HepG2 (cell line): ENCODE measurements at regions not wholly inside any gene's neighbourhood (a gene's known extent, or its start where the extent isn't known, plus 50 kb on each side); places are given as distances from the start of the nearest gene placed in this dataset.

ENCODE experiments used
- ATAC-seq: fragments of 200-7000 bp; cut with Tn5 transposase; 3 replicates; pipeline ENCODE4 v1.9.1; 2020; ENCODE audit warnings: mild to moderate bottlenecking, moderate library complexity
- BruUV-seq: library from RNA; stranded (reverse); fragments of 400-500 nt; replicated peaks from 2 replicates; lab custom pipeline; 2021; lab: Mats Ljungman, UMichigan
- CTCF ChIA-PET: fragments of 300-600 bp; formaldehyde crosslinking; extraction: SDS; loops from one replicate; lab custom pipeline; 2021; ENCODE audit warnings: low total read pairs, inconsistent platforms, low intra/inter-chr PET ratio; lab: Yijun Ruan, JAX
- POLR2A ChIA-PET: fragments of 350-600 bp; sonication (Branson Sonifier 250); formaldehyde crosslinking; loops from one replicate; lab custom pipeline; 2020; ENCODE audit warnings: antibody characterized with exemption, inconsistent platforms; lab: Yijun Ruan, JAX
- DNase-seq: peaks from one replicate; pipeline ENCODE4 v3.0.0-alpha.2; 2015; ENCODE audit warnings: low spot score
- FAIRE-seq: peaks from 3 replicates; lab custom pipeline; 2011; peaks lifted over from hg19 to GRCh38; lab: Jason Lieb, UNC
- H2AFZ ChIP-seq: one replicate; pipeline ENCODE4 v1.6.1; 2011; ENCODE audit warnings: low read length, inconsistent platforms
- H3K27ac ChIP-seq: fragments of 300-600 bp; 3 replicates; pipeline ENCODE4 v1.8.0; 2011; ENCODE audit warnings: mixed run types, mild to moderate bottlenecking, mixed read lengths, low read length, inconsistent platforms; ENCODE audit not compliant: insufficient read depth; ENCODE audit errors: extremely low read length
- H3K27me3 ChIP-seq, 2 experiments: fragments of 200-600 bp in 1 of 2; 2 replicates in 1 of 2; 3 replicates in 1 of 2; pipeline versions ENCODE4 v1.6.0 to v1.8.0; 2011; ENCODE audit warnings: low read length in 2 of 2, mild to moderate bottlenecking in 2 of 2, moderate library complexity in 2 of 2, inconsistent platforms in 1 of 2; ENCODE audit not compliant: insufficient read depth in 2 of 2, control insufficient read depth in 1 of 2
- H3K36me3 ChIP-seq, 2 experiments: fragments of 200-600 bp in 1 of 2; replicated peaks in 1 of 2; 2 replicates in 1 of 2; 3 replicates in 1 of 2; pipeline versions ENCODE4 v1.5.1 to v1.8.0; 2011; ENCODE audit warnings: low read length in 2 of 2, inconsistent platforms in 1 of 2; ENCODE audit not compliant: insufficient read depth in 2 of 2, control insufficient read depth in 1 of 2
- H3K4me1 ChIP-seq: 2 replicates; pipeline ENCODE4 v1.5.1; 2012; ENCODE audit warnings: low read length, inconsistent platforms; ENCODE audit not compliant: insufficient read depth
- H3K4me2 ChIP-seq: 2 replicates; pipeline ENCODE4 v1.6.0; 2011; ENCODE audit warnings: low read depth, low read length, inconsistent platforms
- H3K4me3 ChIP-seq, 3 experiments: fragments of 200-600 bp in 1 of 3; sonication (generic), shearing (Covaris generic) in 1 of 3; replicated peaks in 1 of 3; 2 replicates each; pipeline ENCODE4 v1.5.1; 2011 to 2016; ENCODE audit warnings: low read length in 3 of 3, inconsistent platforms in 2 of 3, low read depth in 2 of 3, mild to moderate bottlenecking in 2 of 3, control low read depth in 1 of 3, mixed read lengths in 1 of 3; ENCODE audit not compliant: insufficient read depth in 1 of 3
- H3K79me2 ChIP-seq: one replicate; pipeline ENCODE4 v1.6.1; 2011; ENCODE audit warnings: low read length, inconsistent platforms; ENCODE audit not compliant: insufficient read depth
- H3K9ac ChIP-seq: 2 replicates; pipeline ENCODE4 v1.6.0; 2011; ENCODE audit warnings: mild to moderate bottlenecking, low read depth, low read length, inconsistent platforms; ENCODE audit not compliant: insufficient read depth
- H3K9me3 ChIP-seq: 2 replicates; pipeline ENCODE4 v1.5.1; 2012; ENCODE audit warnings: mild to moderate bottlenecking, low read length
- H4K20me1 ChIP-seq: 2 replicates; pipeline ENCODE4 v1.6.0; 2011; ENCODE audit warnings: inconsistent platforms, mild to moderate bottlenecking, low read length, moderate library complexity; ENCODE audit not compliant: insufficient read depth
- GABPA ChIP-seq, 2 experiments: IDR thresholded peaks; 2 replicates each; pipeline ENCODE4 v1.6.1; 2011 to 2016; ENCODE audit warnings: low read depth in 2 of 2, low read length in 1 of 2, missing biosample characterization in 1 of 2, missing genetic modification characterization in 1 of 2
- JUND ChIP-seq: sonication (generic); formaldehyde crosslinking; IDR thresholded peaks from 2 replicates; pipeline ENCODE4 v1.8.0; 2022; ENCODE audit warnings: mild to moderate bottlenecking, missing genetic modification reagents
- KDM6A ChIP-seq: IDR thresholded peaks from 2 replicates; pipeline ENCODE4 v1.6.1; 2016; ENCODE audit warnings: low read depth
- NR0B2 ChIP-seq: sonication (generic); formaldehyde crosslinking; IDR thresholded peaks from 2 replicates; pipeline ENCODE4 v1.4.0; 2020; ENCODE audit warnings: mild to moderate bottlenecking, missing genetic modification reagents
- NR2F1 ChIP-seq, 2 experiments: fragments of 450-650 bp in 1 of 2; formaldehyde crosslinking in 1 of 2; IDR thresholded peaks; 2 replicates each; pipeline versions ENCODE4 v1.5.0 to v1.6.1; 2016 to 2020; ENCODE audit warnings: mild to moderate bottlenecking in 1 of 2, missing compliant biosample characterization in 1 of 2, missing genetic modification reagents in 1 of 2, moderate library complexity in 1 of 2
- SKI ChIP-seq: fragments of 450-650 bp; IDR thresholded peaks from one replicate; pipeline ENCODE4 v1.6.1; 2018; ENCODE audit warnings: mild to moderate bottlenecking; ENCODE audit not compliant: partially characterized antibody
- ZNF326 ChIP-seq: sonication (generic); formaldehyde crosslinking; IDR thresholded peaks from 2 replicates; pipeline ENCODE4 v1.4.0; 2020; ENCODE audit warnings: missing genetic modification reagents, borderline replicate concordance
- ZNF414 ChIP-seq: sonication (generic); formaldehyde crosslinking; IDR thresholded peaks from 2 replicates; pipeline ENCODE4 v1.5.0; 2020; ENCODE audit warnings: missing genetic modification reagents
- ZNF781 ChIP-seq: sonication (generic); formaldehyde crosslinking; IDR thresholded peaks from 2 replicates; pipeline ENCODE4 v1.5.1; 2020; ENCODE audit warnings: borderline replicate concordance, mild to moderate bottlenecking, missing genetic modification reagents; ENCODE audit errors: not compliant biosample characterization
- WGBS: methylation state at CpG from one replicate; pipeline ENCODE4 v1.1.6; 2017; ENCODE audit warnings: low lambda C conversion rate; 5-methylcytosine and 5-hydroxymethylcytosine counted together
- in situ Hi-C: cut with HindIII; loops from 2 replicates; pipeline ENCODE4 v1.10.0; 2017; ENCODE audit warnings: low pct_unique_long_range_greater_than_20kb; ENCODE audit not compliant: extremely low pct_ligation_motif_present
- intact Hi-C: fragments of 100-400 bp; cut with micrococcal nuclease; formaldehyde crosslinking; loops from one replicate; pipeline ENCODE4 v1.10.0; 2022; ENCODE audit not compliant: unreplicated experiment

- DNase-seq (no peak), ATAC-seq (no peak), FAIRE-seq (no peak)
- no peaks in the 10 kb centered on the region for H3K36me3 ChIP-seq
- peaks cover 24% of the 10 kb centered on the region for H3K4me1 ChIP-seq
- TF ChIP-seq SKI = no peak
- TF ChIP-seq NR2F1 (CRISPR knock-in tag; IDR thresholded peaks at IDR 0.05) = no peak
- no peak for TF ChIP-seq JUND (CRISPR knock-in tag)
- TF ChIP-seq ZNF781 = no peak
- no peak for TF ChIP-seq GABPA (IDR thresholded peaks at IDR 0.05; ENCODE audit: low read depth, low read length)
- TF ChIP-seq GABPA (CRISPR knock-in tag; IDR thresholded peaks at IDR 0.05; ENCODE audit: low read depth) = no peak
- no peak for TF ChIP-seq KDM6A (CRISPR knock-in tag)
- no peak for TF ChIP-seq NR0B2 (CRISPR knock-in tag)
- no peak for TF ChIP-seq ZNF414 (CRISPR knock-in tag)
- TF ChIP-seq ZNF326 (CRISPR knock-in tag) = no peak
- POLR2A ChIA-PET = no interaction called here
- H4K20me1 ChIP-seq = no peaks in the 10 kb centered on the region
- CTCF ChIA-PET = no interaction called here
- no peaks in the 10 kb centered on the region for H3K79me2 ChIP-seq
- in situ Hi-C loops = no loop called here
- no peak overlapping the region for H3K27ac ChIP-seq
- H3K4me2 ChIP-seq = no peak overlapping the region
- BruUV-seq = no TSS peak
- intact Hi-C loops = no loop called here
- H3K9ac ChIP-seq = no peak overlapping the region
- no peak overlapping the region for H2AFZ ChIP-seq
- no peaks in the 10 kb centered on the region for H3K9me3 ChIP-seq
- H3K27me3 ChIP-seq = no peaks in the 10 kb centered on the region
- WGBS = 29% methylated on average over 2 of the region's 2 CpGs
- H3K4me3 ChIP-seq = no peak overlapping the region
Observed at GRCh38 chr2:7837237-7837760, 844.6 kb upstream of the ID2 start.
